ENCODE measurements at regions not wholly inside any gene's neighbourhood (a gene's known extent, or its start where the extent isn't known, plus 50 kb on each side); places are given as distances from the start of the nearest gene placed in this dataset.

- TF ChIP-seq GATA2 (IDR thresholded peaks at IDR 0.05; ENCODE audit: low read depth, low read length) (no peak), GATA3 (IDR thresholded peaks at IDR 0.05; ENCODE audit: low read depth, low read length) (no peak)
Observed at GRCh38 chr3:27596921-27597320, 112.7 kb upstream of the SLC4A7 start.

Measured in SH-SY5Y (cell line).